SK-N-SH (cell line): ENCODE measurements at regions not wholly inside any gene's neighbourhood (a gene's known extent, or its start where the extent isn't known, plus 50 kb on each side); places are given as distances from the start of the nearest gene placed in this dataset.

Experiments used
- CTCF ChIA-PET: fragments of 300-600, 350-600 bp; formaldehyde crosslinking; extraction: SDS; loops from one replicate; lab custom pipeline; 2021; lab: Yijun Ruan, JAX
- POLR2A ChIA-PET: fragments of 350-600 bp; sonication (Branson Sonifier 250); formaldehyde crosslinking; extraction: SDS; loops from one replicate; lab custom pipeline; 2020; ENCODE audit warnings: antibody characterized with exemption, inconsistent platforms; lab: Yijun Ruan, JAX
- DNase-seq: peaks from one replicate; pipeline ENCODE4 v3.0.0; 2012
- H2AFZ ChIP-seq: fragments of 200-600 bp; sonication (generic); 2 replicates; pipeline ENCODE4 v1.8.1; 2016; ENCODE audit warnings: antibody characterized with exemption, mild to moderate bottlenecking, low read depth
- H3F3A ChIP-seq: fragments of 200-600 bp; sonication (generic); replicated peaks from 2 replicates; pipeline ENCODE3; 2016; ENCODE audit warnings: antibody characterized with exemption, mild to moderate bottlenecking; ENCODE audit not compliant: insufficient read depth
- H3K27ac ChIP-seq, 2 experiments: fragments of 200-500 bp in 1 of 2; fragments of 200-600 bp in 1 of 2; sonication (Bioruptor generic) in 1 of 2; sonication (generic), shearing (Covaris generic) in 1 of 2; 2 replicates each; pipeline versions ENCODE4 v1.5.1 to v1.6.1; 2014 to 2016; ENCODE audit warnings: low read depth in 2 of 2, inconsistent platforms in 1 of 2, low read length in 1 of 2, mild to moderate bottlenecking in 1 of 2, mixed read lengths in 1 of 2
- H3K27me3 ChIP-seq: fragments of 200-600 bp; sonication (generic), shearing (Covaris generic); 2 replicates; pipeline ENCODE4 v1.6.1; 2016; ENCODE audit warnings: mixed run types; ENCODE audit not compliant: insufficient read depth
- H3K36me3 ChIP-seq, 2 experiments: fragments of 200-500 bp in 1 of 2; fragments of 200-600 bp in 1 of 2; sonication (Bioruptor generic) in 1 of 2; sonication (generic) in 1 of 2; replicated peaks in 1 of 2; 2 replicates each; pipeline versions ENCODE3 to v1.5.1; 2014 to 2016; ENCODE audit warnings: low read length in 1 of 2, mild to moderate bottlenecking in 1 of 2; ENCODE audit not compliant: insufficient read depth in 2 of 2, control insufficient read depth in 1 of 2
- H3K4me1 ChIP-seq, 2 experiments: fragments of 200-500 bp in 1 of 2; fragments of 200-600 bp in 1 of 2; sonication (Bioruptor generic) in 1 of 2; sonication (generic), shearing (Covaris generic) in 1 of 2; 2 replicates each; pipeline versions ENCODE4 v1.5.1 to v1.6.1; 2014 to 2016; ENCODE audit warnings: low read depth in 1 of 2, low read length in 1 of 2, mixed run types in 1 of 2; ENCODE audit not compliant: insufficient read depth in 2 of 2, control insufficient read depth in 1 of 2
- H3K4me2 ChIP-seq: fragments of 200-600 bp; sonication (generic), shearing (Covaris generic); 2 replicates; pipeline ENCODE4 v1.6.1; 2017; ENCODE audit warnings: mixed run types
- H3K4me3 ChIP-seq, 2 experiments: fragments of 200-500 bp in 1 of 2; fragments of 200-600 bp in 1 of 2; sonication (Bioruptor generic) in 1 of 2; sonication (generic), shearing (Covaris generic) in 1 of 2; 2 replicates each; pipeline versions ENCODE4 v1.5.1 to v1.8.1; 2014 to 2016; ENCODE audit warnings: low read depth in 2 of 2, inconsistent platforms in 1 of 2, low read length in 1 of 2, mild to moderate bottlenecking in 1 of 2, mixed read lengths in 1 of 2, moderate library complexity in 1 of 2
- H3K79me2 ChIP-seq: fragments of 200-600 bp; sonication (generic); 2 replicates; pipeline ENCODE4 v1.8.1; 2017; ENCODE audit warnings: mild to moderate bottlenecking; ENCODE audit not compliant: insufficient read depth
- H3K9ac ChIP-seq: fragments of 200-600 bp; sonication (generic); 2 replicates; pipeline ENCODE4 v1.6.1; 2017; ENCODE audit warnings: mixed run types
- H3K9me2 ChIP-seq: fragments of 200-600 bp; sonication (generic); 2 replicates; pipeline ENCODE4 v1.6.1; 2017; ENCODE audit warnings: mixed run types
- H3K9me3 ChIP-seq: fragments of 200-600 bp; sonication (generic); 2 replicates; pipeline ENCODE4 v1.6.1; 2017; ENCODE audit warnings: mixed run types, mild to moderate bottlenecking, moderate library complexity
- H4K20me1 ChIP-seq: fragments of 200-600 bp; sonication (generic); 2 replicates; pipeline ENCODE4 v1.6.1; 2017; ENCODE audit warnings: mild to moderate bottlenecking, mixed run types; ENCODE audit not compliant: insufficient read depth
- CHD2 ChIP-seq: fragments of 150-350 bp; IDR thresholded peaks from 2 replicates; pipeline ENCODE4 v1.6.1; 2018; ENCODE audit warnings: low read length; ENCODE audit not compliant: partially characterized antibody
- FOXM1 ChIP-seq: IDR thresholded peaks from 2 replicates; pipeline ENCODE4 v1.4.0; 2012; ENCODE audit warnings: low read depth, mild to moderate bottlenecking
- GABPA ChIP-seq: IDR thresholded peaks from 2 replicates; pipeline ENCODE4 v1.4.0; 2012; ENCODE audit warnings: low read depth, mild to moderate bottlenecking
- MEF2A ChIP-seq: IDR thresholded peaks from 2 replicates; pipeline ENCODE4 v1.4.0; 2012; ENCODE audit warnings: low read depth, borderline replicate concordance
- MXI1 ChIP-seq: IDR thresholded peaks from 2 replicates; pipeline ENCODE4 v1.6.1; 2012; ENCODE audit warnings: mild to moderate bottlenecking, low read depth, low read length, improper control_type of control experiment
- TAF1 ChIP-seq: IDR thresholded peaks from 2 replicates; pipeline ENCODE4 v1.6.1; 2012; ENCODE audit warnings: low read depth, mild to moderate bottlenecking, low read length, moderate library complexity, borderline replicate concordance
- YY1 ChIP-seq: IDR thresholded peaks from 2 replicates; pipeline ENCODE4 v1.4.0; 2012; ENCODE audit warnings: low read depth, mild to moderate bottlenecking
- WGBS: methylation state at CpG from one replicate; pipeline ENCODE4 v1.1.6; 2017; ENCODE audit warnings: low lambda C conversion rate; 5-methylcytosine and 5-hydroxymethylcytosine counted together
- TF ChIP-seq, protein P1 (sequence below): IDR thresholded peaks from 2 replicates; pipeline ENCODE4 v1.4.0; 2012; ENCODE audit warnings: low read depth, borderline replicate concordance
- TF ChIP-seq, protein P2 (sequence below): fragments of 150-350 bp; IDR thresholded peaks from 2 replicates; pipeline ENCODE4 v1.6.1; 2016; ENCODE audit warnings: mild to moderate bottlenecking, low read depth, low read length
- TF ChIP-seq, protein P3 (sequence below): fragments of 150-350 bp; IDR thresholded peaks from 2 replicates; pipeline ENCODE4 v1.6.1; 2017; ENCODE audit warnings: antibody characterized with exemption, low read length, low read depth, borderline replicate concordance
- TF ChIP-seq, protein P4 (sequence below): IDR thresholded peaks from 2 replicates; pipeline ENCODE4 v1.4.0; 2012; ENCODE audit warnings: low read depth
- TF ChIP-seq, protein P5 (sequence below): IDR thresholded peaks from 2 replicates; pipeline ENCODE4 v1.4.0; 2012; ENCODE audit warnings: low read depth, borderline replicate concordance

DNA sequence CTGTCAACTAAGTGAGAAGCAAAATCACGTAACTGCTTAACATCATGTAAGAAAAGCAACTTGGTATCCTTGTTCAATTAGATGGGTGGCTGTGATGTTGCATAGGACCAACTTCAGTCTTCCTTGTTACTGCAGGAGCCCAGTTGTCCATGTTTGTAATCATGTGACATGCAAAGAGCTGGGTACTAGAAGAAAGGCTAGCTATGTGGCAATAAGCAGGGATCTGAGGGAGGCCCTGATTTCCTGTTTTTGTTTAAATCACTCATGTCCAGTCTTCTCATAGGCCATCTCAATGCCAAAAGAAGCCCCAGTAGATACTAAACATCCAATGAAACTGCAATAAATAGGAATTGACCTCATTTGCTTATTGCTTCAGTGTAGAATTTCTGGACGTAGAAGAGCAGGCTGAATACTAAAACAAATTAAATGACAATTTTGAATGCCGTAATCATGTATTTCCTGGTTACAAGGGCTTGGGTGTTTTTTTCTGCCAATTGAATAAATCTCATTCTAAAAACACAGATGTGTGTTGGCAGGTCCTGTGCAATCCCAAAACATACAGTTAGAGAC, 140.8 kb upstream of the ARHGAP20 start:
- CTCF ChIA-PET = no interaction called here

More for the DNA sequence above, 140.8 kb upstream of the ARHGAP20 start:
- Histone ChIP-seq H3F3A (peaks cover 5% of the 10 kb centered on the region), H3K36me3 (no peaks in the 10 kb centered on the region), H3K27ac (no peak overlapping the region), H4K20me1 (no peaks in the 10 kb centered on the region), H3K4me2 (no peak overlapping the region), H3K4me3 (no peak overlapping the region), H3K27me3 (no peaks in the 10 kb centered on the region), H3K4me1 (peaks cover 0 to 3% of the 10 kb centered on the region in 2 experiments; a peak in 2 of 4 replicates), H3K9ac (no peak overlapping the region), H3K79me2 (no peaks in the 10 kb centered on the region), H3K9me2 (no peaks in the 10 kb centered on the region), H3K9me3 (no peaks in the 10 kb centered on the region), H2AFZ (no peak overlapping the region)
- POLR2A ChIA-PET = no interaction called here
- no peak for DNase-seq
- TF ChIP-seq FOXM1 (no peak), TAF1 (no peak), GABPA (no peak), MXI1 (no peak), MEF2A (no peak), CHD2 (no peak), YY1 (no peak)
- TF ChIP-seq, protein P1, sequence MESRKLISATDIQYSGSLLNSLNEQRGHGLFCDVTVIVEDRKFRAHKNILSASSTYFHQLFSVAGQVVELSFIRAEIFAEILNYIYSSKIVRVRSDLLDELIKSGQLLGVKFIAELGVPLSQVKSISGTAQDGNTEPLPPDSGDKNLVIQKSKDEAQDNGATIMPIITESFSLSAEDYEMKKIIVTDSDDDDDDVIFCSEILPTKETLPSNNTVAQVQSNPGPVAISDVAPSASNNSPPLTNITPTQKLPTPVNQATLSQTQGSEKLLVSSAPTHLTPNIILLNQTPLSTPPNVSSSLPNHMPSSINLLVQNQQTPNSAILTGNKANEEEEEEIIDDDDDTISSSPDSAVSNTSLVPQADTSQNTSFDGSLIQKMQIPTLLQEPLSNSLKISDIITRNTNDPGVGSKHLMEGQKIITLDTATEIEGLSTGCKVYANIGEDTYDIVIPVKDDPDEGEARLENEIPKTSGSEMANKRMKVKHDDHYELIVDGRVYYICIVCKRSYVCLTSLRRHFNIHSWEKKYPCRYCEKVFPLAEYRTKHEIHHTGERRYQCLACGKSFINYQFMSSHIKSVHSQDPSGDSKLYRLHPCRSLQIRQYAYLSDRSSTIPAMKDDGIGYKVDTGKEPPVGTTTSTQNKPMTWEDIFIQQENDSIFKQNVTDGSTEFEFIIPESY = no peak
- TF ChIP-seq, protein P2, sequence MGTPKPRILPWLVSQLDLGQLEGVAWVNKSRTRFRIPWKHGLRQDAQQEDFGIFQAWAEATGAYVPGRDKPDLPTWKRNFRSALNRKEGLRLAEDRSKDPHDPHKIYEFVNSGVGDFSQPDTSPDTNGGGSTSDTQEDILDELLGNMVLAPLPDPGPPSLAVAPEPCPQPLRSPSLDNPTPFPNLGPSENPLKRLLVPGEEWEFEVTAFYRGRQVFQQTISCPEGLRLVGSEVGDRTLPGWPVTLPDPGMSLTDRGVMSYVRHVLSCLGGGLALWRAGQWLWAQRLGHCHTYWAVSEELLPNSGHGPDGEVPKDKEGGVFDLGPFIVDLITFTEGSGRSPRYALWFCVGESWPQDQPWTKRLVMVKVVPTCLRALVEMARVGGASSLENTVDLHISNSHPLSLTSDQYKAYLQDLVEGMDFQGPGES = no peak
- TF ChIP-seq, protein P3, sequence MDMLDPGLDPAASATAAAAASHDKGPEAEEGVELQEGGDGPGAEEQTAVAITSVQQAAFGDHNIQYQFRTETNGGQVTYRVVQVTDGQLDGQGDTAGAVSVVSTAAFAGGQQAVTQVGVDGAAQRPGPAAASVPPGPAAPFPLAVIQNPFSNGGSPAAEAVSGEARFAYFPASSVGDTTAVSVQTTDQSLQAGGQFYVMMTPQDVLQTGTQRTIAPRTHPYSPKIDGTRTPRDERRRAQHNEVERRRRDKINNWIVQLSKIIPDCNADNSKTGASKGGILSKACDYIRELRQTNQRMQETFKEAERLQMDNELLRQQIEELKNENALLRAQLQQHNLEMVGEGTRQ = no peak
- TF ChIP-seq, protein P4, sequence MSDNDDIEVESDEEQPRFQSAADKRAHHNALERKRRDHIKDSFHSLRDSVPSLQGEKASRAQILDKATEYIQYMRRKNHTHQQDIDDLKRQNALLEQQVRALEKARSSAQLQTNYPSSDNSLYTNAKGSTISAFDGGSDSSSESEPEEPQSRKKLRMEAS = no peak
- TF ChIP-seq, protein P5, sequence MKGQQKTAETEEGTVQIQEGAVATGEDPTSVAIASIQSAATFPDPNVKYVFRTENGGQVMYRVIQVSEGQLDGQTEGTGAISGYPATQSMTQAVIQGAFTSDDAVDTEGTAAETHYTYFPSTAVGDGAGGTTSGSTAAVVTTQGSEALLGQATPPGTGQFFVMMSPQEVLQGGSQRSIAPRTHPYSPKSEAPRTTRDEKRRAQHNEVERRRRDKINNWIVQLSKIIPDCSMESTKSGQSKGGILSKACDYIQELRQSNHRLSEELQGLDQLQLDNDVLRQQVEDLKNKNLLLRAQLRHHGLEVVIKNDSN = no peak
- TF ChIP-seq, all 33 proteins: peak for 0
- 90% methylated on average over 3 of the region's 3 CpGs for WGBS
